Keratinocyte (primary cell): ENCODE measurements at regions not wholly inside any gene's neighbourhood (a gene's known extent, or its start where the extent isn't known, plus 50 kb on each side); places are given as distances from the start of the nearest gene placed in this dataset.

Source experiments
- CTCF ChIP-seq, 3 experiments: IDR thresholded peaks in 1 of 3; conservative IDR thresholded peaks in 1 of 3; optimal IDR thresholded peaks in 1 of 3; 2 replicates in 2 of 3; 3 replicates in 1 of 3; pipeline versions ENCODE3 to v1.5.1; 2011; ENCODE audit warnings: low read length in 3 of 3, mild to moderate bottlenecking in 3 of 3, moderate library complexity in 2 of 3, control low read depth in 1 of 3, inconsistent platforms in 1 of 3; ENCODE audit not compliant: insufficient read depth in 2 of 3; ENCODE audit errors: extremely low read depth in 1 of 3
- EZH2 ChIP-seq: IDR thresholded peaks from one replicate; pipeline ENCODE4 v1.6.1; 2012; ENCODE audit warnings: inconsistent platforms, mild to moderate bottlenecking, low read length, moderate library complexity

- TF ChIP-seq CTCF (optimal IDR thresholded peaks at IDR 0.05 in 1 of 3, IDR thresholded peaks at IDR 0.05 in 1 of 3, conservative IDR thresholded peaks at IDR 0.05 in 1 of 3; ENCODE audit: extremely low read depth in 1 of 3, insufficient read depth in 2 of 3, low read length in 3 of 3), result no peak
- TF ChIP-seq EZH2, result no peak
These were observed 468.0 kb upstream of the POU3F2 start for GRCh38 chr6:98366371-98366770.
